ENCODE measurements at regions not wholly inside any gene's neighbourhood (a gene's known extent, or its start where the extent isn't known, plus 50 kb on each side); places are given as distances from the start of the nearest gene placed in this dataset.

DNA sequence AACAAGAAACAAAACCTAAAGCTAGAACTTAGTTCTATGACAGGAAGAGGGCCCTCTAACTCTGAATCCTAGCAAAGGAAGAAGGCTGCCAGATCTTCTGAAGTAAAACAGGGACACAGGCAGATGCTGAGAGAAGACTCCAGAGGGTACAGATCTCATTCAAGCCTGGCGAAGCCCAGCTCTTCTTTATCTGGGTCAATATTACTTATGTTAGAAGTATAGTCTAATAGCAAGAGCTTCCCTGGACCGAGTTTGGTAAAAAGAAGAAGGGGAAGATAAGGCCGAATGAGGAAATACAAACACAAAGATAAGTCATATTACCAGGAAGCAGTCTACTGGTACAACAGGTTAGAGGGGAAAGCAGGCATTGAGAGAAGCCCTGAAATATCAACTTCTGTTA is 79.9 kb upstream of the CCDC91 start:
- no peak for DNase-seq

DNA sequence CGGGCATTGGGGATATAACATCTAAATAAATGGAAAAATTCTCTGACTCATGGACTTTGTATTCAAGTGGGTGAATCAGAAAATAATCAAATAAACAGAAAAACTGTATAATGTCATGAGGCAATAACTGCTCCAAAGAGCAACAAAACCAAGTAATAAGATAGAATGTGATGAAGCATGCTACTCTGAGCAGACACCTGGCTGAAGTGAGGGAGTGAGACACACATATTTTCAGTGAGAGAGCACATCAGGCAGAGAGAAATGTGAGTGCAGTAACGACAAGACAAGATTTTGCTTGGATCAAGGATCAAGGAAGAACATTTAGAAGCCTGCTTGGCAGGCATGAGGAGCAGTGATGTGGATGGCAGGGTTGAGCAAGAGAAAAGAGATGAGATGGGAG is 75.8 kb upstream of the CCDC91 start:
- no peak for DNase-seq

DNA sequence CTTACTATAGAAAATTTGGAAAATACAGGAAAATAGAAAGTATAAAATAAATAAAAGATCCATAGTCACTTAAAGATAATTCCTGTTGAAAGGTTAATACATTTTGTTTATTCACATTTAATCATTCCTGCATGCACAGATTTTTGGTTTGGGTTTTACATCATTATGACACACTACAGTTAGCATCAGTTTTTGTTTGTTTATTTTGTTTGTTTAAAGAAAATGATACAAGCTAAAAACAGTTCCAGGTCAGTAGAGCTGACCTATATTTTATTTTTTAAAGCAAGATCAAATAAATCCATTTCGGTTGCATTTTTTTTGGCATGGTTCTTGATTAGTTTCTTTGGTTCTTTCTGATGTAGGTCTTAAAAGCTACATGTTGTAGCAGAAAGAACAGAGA is 68.8 kb upstream of the CCDC91 start:
- no peak for DNase-seq

DNA sequence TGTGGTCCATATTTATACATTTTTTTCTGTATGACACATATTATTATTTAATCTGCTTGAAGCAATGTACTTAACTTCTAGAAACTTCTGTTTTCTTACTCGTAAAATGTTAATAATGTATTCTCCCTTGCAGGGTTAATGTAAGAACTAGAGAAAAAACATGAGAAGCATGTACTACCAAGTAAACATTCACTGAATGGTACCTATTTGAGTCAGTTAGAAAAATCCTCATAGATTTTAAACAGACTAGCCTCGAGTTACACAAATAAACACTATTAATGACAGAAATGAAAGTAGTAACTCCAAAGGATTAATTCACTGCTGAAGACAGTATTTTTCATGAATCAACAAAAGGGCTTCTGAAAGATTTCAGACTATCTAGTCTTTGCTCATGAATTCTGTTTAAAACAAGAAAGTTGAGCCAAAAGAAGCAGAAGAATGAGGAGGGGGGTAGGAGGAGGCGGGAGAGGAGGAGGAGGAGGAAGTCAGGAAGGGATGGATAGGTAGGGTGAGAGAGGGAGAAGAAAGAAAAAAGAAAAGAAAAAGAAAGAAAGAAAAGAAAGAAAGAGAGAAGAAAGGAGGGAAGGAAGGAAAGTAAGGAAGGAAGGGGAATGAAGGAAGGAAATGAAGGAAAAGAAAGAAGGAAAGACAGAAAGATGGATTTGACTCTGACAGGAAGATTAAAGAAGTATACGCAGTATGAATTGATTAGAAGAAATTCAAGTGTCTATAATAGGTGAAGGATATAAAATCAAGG is 68.2 kb upstream of the CCDC91 start:
- no peak for DNase-seq

DNA sequence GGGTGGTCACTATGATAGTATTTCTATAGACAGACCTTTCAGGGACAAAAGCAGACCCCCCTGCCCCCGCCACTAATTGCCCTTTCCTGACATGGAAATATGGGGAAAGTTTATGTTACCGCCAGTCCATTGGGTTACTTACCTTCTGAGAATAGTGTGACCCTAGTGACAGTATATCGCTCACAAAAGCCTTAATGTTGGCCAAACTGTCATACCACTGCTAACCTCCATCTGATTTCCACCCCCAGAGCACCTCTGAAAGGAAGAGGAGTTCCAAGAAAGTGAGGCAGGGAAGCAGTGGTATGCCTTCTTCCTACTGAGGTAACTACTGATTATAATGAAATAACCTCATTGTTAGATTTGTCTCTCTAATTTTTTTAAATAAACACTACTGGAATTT is 67.5 kb upstream of the CCDC91 start:
- no peak for DNase-seq

DNA sequence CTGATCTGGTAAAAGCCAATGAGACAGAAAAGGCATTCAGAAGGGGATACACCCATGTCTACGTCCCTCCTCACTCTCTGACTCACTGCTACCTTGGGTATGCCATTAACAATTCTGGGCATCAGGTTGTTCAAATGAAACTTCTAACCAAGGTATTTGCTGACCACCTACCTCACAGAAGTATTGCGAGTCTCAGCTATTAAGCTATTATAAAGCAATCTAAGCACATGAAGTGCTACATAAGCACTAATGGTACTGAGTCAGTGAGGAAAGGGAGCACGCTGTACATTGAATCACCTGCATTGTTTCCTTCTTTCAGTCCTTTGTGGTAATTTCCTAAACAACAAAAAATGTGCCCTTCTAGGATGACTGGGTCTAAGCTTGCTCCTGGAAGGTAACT is 62.8 kb upstream of the CCDC91 start:
- DNase-seq, result no peak

DNA sequence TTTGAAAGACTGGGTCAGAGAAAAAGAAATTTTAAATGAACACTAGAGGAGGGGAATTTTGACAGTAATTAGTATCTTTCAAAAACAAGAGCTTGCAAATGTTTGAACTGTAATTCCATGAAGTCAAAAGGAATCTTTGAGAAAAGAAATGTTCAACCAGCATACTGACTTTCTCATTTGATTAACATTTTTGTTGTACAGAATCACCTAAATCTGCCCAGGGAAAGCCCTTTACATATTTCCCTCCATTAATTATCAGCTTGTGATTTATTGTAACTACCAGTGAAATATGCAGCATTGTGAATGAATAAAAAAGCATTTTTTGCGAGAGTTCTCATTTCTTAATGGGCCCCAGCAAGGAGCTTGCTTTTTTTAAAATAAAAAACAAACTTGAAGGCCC is 61.2 kb upstream of the CCDC91 start:
- peak; percentile 54 for DNase-seq

DNA sequence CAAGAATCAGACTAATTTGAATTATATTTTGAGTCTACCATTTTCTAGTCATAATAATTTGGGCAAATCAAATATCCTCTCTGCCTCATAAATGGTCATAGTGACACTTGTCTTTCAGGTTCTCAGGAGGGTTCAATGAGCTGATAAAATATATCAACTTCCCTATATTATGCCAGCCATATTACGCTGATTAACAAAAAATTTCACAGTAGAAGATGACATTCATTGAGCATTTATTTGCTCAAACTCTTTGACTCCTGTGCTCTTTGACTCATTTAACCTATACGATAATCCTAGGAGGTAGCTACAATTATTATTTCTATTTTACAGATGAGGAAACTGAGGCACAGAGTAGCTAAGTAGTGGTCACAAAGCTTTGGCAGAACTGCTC is 60.0 kb upstream of the CCDC91 start:
- DNase-seq, result no peak

DNA sequence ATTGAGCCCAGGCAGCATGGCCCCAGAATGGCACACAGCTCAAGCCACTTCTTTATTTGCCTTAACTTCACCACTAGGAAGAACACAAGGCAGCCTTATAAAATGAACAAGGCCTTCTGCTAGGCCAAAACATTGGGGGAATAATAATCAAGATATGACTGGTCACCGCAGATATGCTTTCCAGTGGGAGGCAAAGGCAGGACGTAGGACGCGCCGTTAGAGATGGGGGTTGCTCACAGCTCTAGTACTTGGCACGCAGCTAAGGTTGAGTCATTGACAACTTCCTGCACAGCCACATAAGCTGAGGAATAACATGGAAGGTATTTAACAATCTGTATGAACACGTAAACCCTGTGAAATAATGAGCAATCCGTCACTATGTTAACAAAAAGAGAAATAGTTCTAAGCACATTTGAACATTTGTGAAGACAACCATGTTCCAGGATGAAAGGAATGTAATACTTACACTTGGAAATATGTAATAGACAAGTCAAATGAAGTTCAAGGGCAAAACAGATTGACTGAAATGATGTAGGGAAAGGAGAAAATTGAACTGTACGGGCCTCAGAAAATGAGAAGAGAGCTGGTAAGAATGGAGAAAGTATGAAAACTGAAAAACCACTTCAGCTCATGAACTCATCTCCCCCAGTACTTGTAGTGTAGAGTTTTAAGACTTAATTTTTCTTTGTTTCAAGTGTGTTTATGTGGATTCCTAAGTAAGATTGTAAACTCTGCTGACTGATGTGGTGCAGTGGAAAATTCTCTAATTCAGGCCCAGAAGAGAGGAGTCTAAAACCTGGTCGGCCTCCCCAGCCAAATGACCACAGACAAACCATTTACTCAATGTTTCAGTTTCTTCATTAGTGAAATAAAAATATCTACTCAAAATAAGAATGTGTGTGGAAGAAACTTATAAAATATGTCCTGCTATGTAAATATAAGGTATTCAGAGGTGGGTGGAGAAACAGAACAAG is 59.3 kb upstream of the CCDC91 start:
- peak; percentile 100 for DNase-seq

DNA sequence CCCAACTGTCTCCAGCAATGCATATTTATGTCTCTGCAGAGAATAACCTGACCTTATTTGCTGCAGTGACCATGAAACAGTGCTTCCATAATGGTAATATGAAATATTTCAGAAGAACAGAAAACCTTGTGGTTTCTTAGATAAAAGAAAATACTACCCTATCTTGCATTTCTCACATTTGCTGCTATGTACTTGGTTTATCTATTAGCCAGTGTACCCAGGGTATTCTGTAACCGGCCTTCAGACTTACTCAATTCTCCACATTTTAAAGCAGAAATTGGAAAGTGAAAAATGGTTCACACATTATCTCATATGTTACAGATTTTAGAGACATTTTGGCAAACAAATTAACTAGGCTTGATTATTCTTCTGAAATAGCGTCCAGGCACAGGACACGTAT is 57.9 kb upstream of the CCDC91 start:
- DNase-seq, result no peak

DNA sequence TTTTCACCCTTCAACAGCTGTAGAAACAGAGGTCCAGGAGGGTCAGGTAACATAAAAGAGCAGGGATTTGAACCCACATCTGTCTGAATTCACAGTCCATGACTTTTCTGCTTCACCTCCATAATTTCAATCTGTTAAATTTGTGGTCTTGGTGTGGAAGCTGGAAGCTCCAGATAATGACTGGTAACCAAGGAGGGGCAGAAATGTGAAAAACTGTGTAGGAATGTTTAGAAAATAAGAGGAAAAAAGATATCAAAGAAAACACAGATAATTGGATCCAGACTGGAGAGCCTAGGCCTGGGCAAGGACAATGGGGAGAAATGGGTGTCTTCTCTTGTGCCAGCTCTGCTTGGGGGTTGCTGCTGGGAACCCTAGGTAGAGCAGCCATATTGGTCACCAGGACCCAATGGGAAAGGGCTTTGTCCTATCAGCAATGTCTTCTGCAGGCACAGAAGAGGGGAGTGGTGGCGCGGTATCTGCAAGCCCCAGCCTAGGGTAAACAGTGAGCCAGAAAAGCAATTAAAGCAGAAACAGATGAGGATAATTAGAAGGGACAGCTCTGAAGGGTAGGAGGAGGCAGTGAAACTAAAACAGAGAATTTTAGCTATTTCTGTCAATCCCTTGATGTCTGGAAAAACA is 54.3 kb upstream of the CCDC91 start:
- DNase-seq, result no peak

DNA sequence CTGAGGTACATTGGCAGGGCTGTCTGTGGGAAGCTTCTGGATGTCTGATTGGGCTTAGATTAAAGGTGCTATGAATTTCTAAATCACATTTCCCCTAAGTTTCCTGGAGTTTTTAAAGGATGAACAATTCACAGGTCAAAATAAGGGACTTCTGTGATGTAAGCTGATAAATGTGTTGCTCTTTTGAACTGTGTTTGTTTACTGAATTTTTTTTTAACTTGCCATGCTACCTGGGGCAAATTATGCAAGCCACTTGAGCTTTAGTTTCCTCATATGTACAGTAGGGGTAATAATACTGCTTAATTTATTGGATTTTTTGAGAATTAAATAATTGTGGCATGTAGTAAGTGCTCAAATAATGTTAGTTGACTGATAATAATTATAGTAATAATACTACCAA is 52.8 kb upstream of the CCDC91 start:
- DNase-seq, result no peak

DNA sequence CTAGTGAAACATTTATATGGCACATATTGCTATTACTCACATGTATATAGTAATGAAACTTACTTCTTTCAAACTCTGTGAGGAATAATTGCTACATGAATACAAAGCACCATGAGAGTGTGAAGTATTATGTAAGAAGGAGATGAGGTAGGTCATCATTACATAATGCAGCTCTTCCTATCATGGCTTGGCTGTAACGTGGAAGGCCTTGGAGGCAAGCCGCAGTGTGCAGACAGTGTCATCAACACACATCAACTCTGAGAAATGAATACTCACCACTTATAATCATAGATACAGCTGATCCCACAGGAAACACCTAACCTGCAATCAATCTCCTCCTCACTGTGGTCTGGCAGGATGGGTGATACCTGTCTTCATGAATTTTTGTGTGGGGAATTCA is 49.9 kb upstream of the CCDC91 start:
- DNase-seq, result no peak
